ENCODE measurements at regions not wholly inside any gene's neighbourhood (a gene's known extent, or its start where the extent isn't known, plus 50 kb on each side); places are given as distances from the start of the nearest gene placed in this dataset.
"Not testable (repeated sequence)": the region's sequence is repeated elsewhere in the genome, so short reads cannot be mapped to it uniquely, and the experiment has no call there.

GRCh38 chr6:130617658-130618057 is 209.5 kb upstream of the SMLR1 start:
- CTCF ChIA-PET (ENCODE audit: partially characterized antibody) = no interaction called here
- H3K4me3 ChIP-seq (ENCODE audit: low read length in 2 of 2) = no peak overlapping the region
- no peak overlapping the region for H3K27ac ChIP-seq (ENCODE audit: low read depth, low read length)
- H3K9me3 ChIP-seq (ENCODE audit: control insufficient read depth in 1 of 2, low read length in 2 of 2) = no peaks in the 10 kb centered on the region
- H3K27me3 ChIP-seq (ENCODE audit: insufficient read depth, low read length) = no peaks in the 10 kb centered on the region
- peaks cover 0 to 13% (median 2%) of the 10 kb centered on the region in 4 donors for H3K4me1 Mint-ChIP-seq
- intact Hi-C loops (cut with micrococcal nuclease) = no loop called here
- POLR2A ChIA-PET (ENCODE audit: partially characterized antibody) = no interaction called here
- no peak overlapping the region for H3K27ac Mint-ChIP-seq
- H3K27me3 Mint-ChIP-seq = no peaks in the 10 kb centered on the region
- no peaks in the 10 kb centered on the region for H3K36me3 ChIP-seq (ENCODE audit: insufficient read depth, low read length)
- peaks cover 0 to 5% (median 0%) of the 10 kb centered on the region in 8 donors for H3K9me3 Mint-ChIP-seq
- DNase-seq = no peak
- no peaks in the 10 kb centered on the region for H3K4me1 ChIP-seq (ENCODE audit: insufficient read depth, low read length)
- H3K36me3 Mint-ChIP-seq = no peaks in the 10 kb centered on the region
- no peak overlapping the region for H3K4me3 Mint-ChIP-seq

GRCh38 chr6:130618806-130619205 is 208.4 kb upstream of the SMLR1 start:
- POLR2A ChIA-PET (ENCODE audit: partially characterized antibody); H3K4me1 ChIP-seq (ENCODE audit: insufficient read depth, low read length); H3K9me3 ChIP-seq (ENCODE audit: control insufficient read depth in 1 of 2, low read length in 2 of 2); H3K27ac ChIP-seq (ENCODE audit: low read depth, low read length); H3K27ac Mint-ChIP-seq; CTCF ChIA-PET (ENCODE audit: partially characterized antibody); H3K36me3 ChIP-seq (ENCODE audit: insufficient read depth, low read length); H3K4me3 Mint-ChIP-seq; H3K27me3 Mint-ChIP-seq; H3K4me3 ChIP-seq (ENCODE audit: low read length in 2 of 2); DNase-seq; intact Hi-C loops (cut with micrococcal nuclease); H3K36me3 Mint-ChIP-seq; H3K27me3 ChIP-seq (ENCODE audit: insufficient read depth, low read length): not testable (repeated sequence)
- peaks cover 0 to 13% (median 2%) of the 10 kb centered on the region in 4 donors for H3K4me1 Mint-ChIP-seq
- peaks cover 0 to 12% (median 10%) of the 10 kb centered on the region in 8 donors for H3K9me3 Mint-ChIP-seq

- ChIA-PET CTCF (ENCODE audit: partially characterized antibody) (no interaction called here), POLR2A (ENCODE audit: partially characterized antibody) (no interaction called here)
- no peak overlapping the region for H3K4me3 Mint-ChIP-seq
- H3K27me3 Mint-ChIP-seq = no peaks in the 10 kb centered on the region
- no peak overlapping the region for H3K27ac Mint-ChIP-seq
- H3K9me3 ChIP-seq (ENCODE audit: control insufficient read depth in 1 of 2, low read length in 2 of 2) = no peaks in the 10 kb centered on the region
- no peaks in the 10 kb centered on the region for H3K4me1 ChIP-seq (ENCODE audit: insufficient read depth, low read length)
- peaks cover 0 to 17% (median 10%) of the 10 kb centered on the region in 8 donors for H3K9me3 Mint-ChIP-seq
- no peak for DNase-seq
- intact Hi-C loops (cut with micrococcal nuclease) = no loop called here
- peaks cover 0 to 6% of the 10 kb centered on the region in 2 donors for H3K36me3 Mint-ChIP-seq
- no peak overlapping the region for H3K27ac ChIP-seq (ENCODE audit: low read depth, low read length)
- no peaks in the 10 kb centered on the region for H3K36me3 ChIP-seq (ENCODE audit: insufficient read depth, low read length)
- peaks cover 0 to 5% (median 3%) of the 10 kb centered on the region in 4 donors for H3K4me1 Mint-ChIP-seq
- H3K27me3 ChIP-seq (ENCODE audit: insufficient read depth, low read length) = no peaks in the 10 kb centered on the region
- no peak overlapping the region for H3K4me3 ChIP-seq (ENCODE audit: low read length in 2 of 2)
Measured at GRCh38 chr6:130620338-130620781, 206.8 kb upstream of the SMLR1 start.

GRCh38 chr6:130622142-130622541 is 205.1 kb upstream of the SMLR1 start:
- Mint-ChIP-seq H3K4me3 (no peak overlapping the region), H3K27ac (no peak overlapping the region), H3K9me3 (peaks cover 0 to 17% (median 10%) of the 10 kb centered on the region in 8 donors), H3K36me3 (peaks cover 0 to 6% of the 10 kb centered on the region in 2 donors), H3K4me1 (peaks cover 0 to 4% (median 2%) of the 10 kb centered on the region in 4 donors), H3K27me3 (no peaks in the 10 kb centered on the region)
- H3K4me3 ChIP-seq (ENCODE audit: low read length in 2 of 2) = no peak overlapping the region
- ChIA-PET POLR2A (ENCODE audit: partially characterized antibody) (no interaction called here), CTCF (ENCODE audit: partially characterized antibody) (no interaction called here)
- no peaks in the 10 kb centered on the region for H3K27me3 ChIP-seq (ENCODE audit: insufficient read depth, low read length)
- no peaks in the 10 kb centered on the region for H3K4me1 ChIP-seq (ENCODE audit: insufficient read depth, low read length)
- H3K9me3 ChIP-seq (ENCODE audit: control insufficient read depth in 1 of 2, low read length in 2 of 2) = no peaks in the 10 kb centered on the region
- intact Hi-C loops (cut with micrococcal nuclease) = no loop called here
- DNase-seq = no peak
- H3K36me3 ChIP-seq (ENCODE audit: insufficient read depth, low read length) = no peaks in the 10 kb centered on the region
- H3K27ac ChIP-seq (ENCODE audit: low read depth, low read length) = no peak overlapping the region

GRCh38 chr6:130624046-130624445 is 203.2 kb upstream of the SMLR1 start:
- Mint-ChIP-seq H3K4me1 (peaks cover 0 to 4% (median 2%) of the 10 kb centered on the region in 4 donors), H3K27me3 (no peaks in the 10 kb centered on the region), H3K27ac (no peak overlapping the region), H3K36me3 (peaks cover 0 to 6% of the 10 kb centered on the region in 2 donors), H3K9me3 (peaks cover 0 to 17% (median 10%) of the 10 kb centered on the region in 8 donors), H3K4me3 (no peak overlapping the region)
- no peak for DNase-seq
- H3K9me3 ChIP-seq (ENCODE audit: control insufficient read depth in 1 of 2, low read length in 2 of 2) = no peaks in the 10 kb centered on the region
- intact Hi-C loops (cut with micrococcal nuclease) = no loop called here
- H3K27me3 ChIP-seq (ENCODE audit: insufficient read depth, low read length) = no peaks in the 10 kb centered on the region
- no peak overlapping the region for H3K27ac ChIP-seq (ENCODE audit: low read depth, low read length)
- CTCF ChIA-PET (ENCODE audit: partially characterized antibody) = no interaction called here
- H3K4me1 ChIP-seq (ENCODE audit: insufficient read depth, low read length) = no peaks in the 10 kb centered on the region
- POLR2A ChIA-PET (ENCODE audit: partially characterized antibody) = no interaction called here
- no peak overlapping the region for H3K4me3 ChIP-seq (ENCODE audit: low read length in 2 of 2)
- no peaks in the 10 kb centered on the region for H3K36me3 ChIP-seq (ENCODE audit: insufficient read depth, low read length)

- H3K9me3 Mint-ChIP-seq = peaks cover 0 to 17% (median 10%) of the 10 kb centered on the region in 8 donors
- no peaks in the 10 kb centered on the region for H3K27me3 Mint-ChIP-seq
- H3K36me3 Mint-ChIP-seq = peaks cover 0 to 6% of the 10 kb centered on the region in 2 donors
- intact Hi-C loops (cut with micrococcal nuclease) = no loop called here
- H3K4me1 ChIP-seq (ENCODE audit: insufficient read depth, low read length) = no peaks in the 10 kb centered on the region
- ChIA-PET CTCF (ENCODE audit: partially characterized antibody) (no interaction called here), POLR2A (ENCODE audit: partially characterized antibody) (no interaction called here)
- H3K27me3 ChIP-seq (ENCODE audit: insufficient read depth, low read length) = no peaks in the 10 kb centered on the region
- no peaks in the 10 kb centered on the region for H3K36me3 ChIP-seq (ENCODE audit: insufficient read depth, low read length)
- no peak overlapping the region for H3K27ac Mint-ChIP-seq
- peaks cover 0 to 4% (median 3%) of the 10 kb centered on the region in 4 donors for H3K4me1 Mint-ChIP-seq
- no peak for DNase-seq
- no peak overlapping the region for H3K4me3 ChIP-seq (ENCODE audit: low read length in 2 of 2)
- H3K27ac ChIP-seq (ENCODE audit: low read depth, low read length) = no peak overlapping the region
- H3K4me3 Mint-ChIP-seq = no peak overlapping the region
- H3K9me3 ChIP-seq (ENCODE audit: control insufficient read depth in 1 of 2, low read length in 2 of 2) = no peaks in the 10 kb centered on the region
Measured at GRCh38 chr6:130625825-130626527, 201.2 kb upstream of the SMLR1 start.

- Histone ChIP-seq H3K9me3 (ENCODE audit: control insufficient read depth in 1 of 2, low read length in 2 of 2) (no peaks in the 10 kb centered on the region), H3K4me3 (ENCODE audit: low read length in 2 of 2) (no peak overlapping the region), H3K27ac (ENCODE audit: low read depth, low read length) (no peak overlapping the region), H3K27me3 (ENCODE audit: insufficient read depth, low read length) (no peaks in the 10 kb centered on the region), H3K36me3 (ENCODE audit: insufficient read depth, low read length) (no peaks in the 10 kb centered on the region), H3K4me1 (ENCODE audit: insufficient read depth, low read length) (no peaks in the 10 kb centered on the region)
- intact Hi-C loops (cut with micrococcal nuclease) = no loop called here
- Mint-ChIP-seq H3K4me1 (peaks cover 0 to 4% (median 3%) of the 10 kb centered on the region in 4 donors), H3K4me3 (no peak overlapping the region), H3K27ac (peak overlapping the region in 1 of 7 donors; percentile 45), H3K36me3 (no peaks in the 10 kb centered on the region), H3K27me3 (no peaks in the 10 kb centered on the region), H3K9me3 (peaks cover 0 to 5% (median 0%) of the 10 kb centered on the region in 8 donors)
- ChIA-PET POLR2A (ENCODE audit: partially characterized antibody) (no interaction called here), CTCF (ENCODE audit: partially characterized antibody) (no interaction called here)
- DNase-seq = no peak
Measured at GRCh38 chr6:130628862-130629261, 198.3 kb upstream of the SMLR1 start.
